ENCODE measurements at regions not wholly inside any gene's neighbourhood (a gene's known extent, or its start where the extent isn't known, plus 50 kb on each side); places are given as distances from the start of the nearest gene placed in this dataset.

- no peak overlapping the region for H3K4me3 Mint-ChIP-seq
- H3K4me1 Mint-ChIP-seq, result no peaks in the 10 kb centered on the region
- ATAC-seq (replicated peaks in 1 of 4) (no peak), DNase-seq (no peak)
- no peak overlapping the region for H3K4me3 ChIP-seq (ENCODE audit: control insufficient read depth in 1 of 2, extremely low read depth in 1 of 2, low read length in 1 of 2)
- no peaks in the 10 kb centered on the region for H3K36me3 ChIP-seq (ENCODE audit: control insufficient read depth in 2 of 2, extremely low read depth in 1 of 2, insufficient read depth in 1 of 2, low read length in 1 of 2)
- ChIA-PET CTCF (no interaction called here), POLR2A (no interaction called here)
- no peaks in the 10 kb centered on the region for H3K27me3 ChIP-seq (replicated peaks in 1 of 2; ENCODE audit: control insufficient read depth in 2 of 2, extremely low read depth in 1 of 2, insufficient read depth in 2 of 2, low read length in 1 of 2)
- WGBS (ENCODE audit: insufficient coverage), result no CpG with 5 or more reads among the region's 1 CpG
- no peak overlapping the region for H3K27ac ChIP-seq (ENCODE audit: low read length)
- peaks cover 0 to 5% (median 0%) of the 10 kb centered on the region in 3 donors for H3K9me3 Mint-ChIP-seq
- peaks cover 0 to 4% of the 10 kb centered on the region in 2 donors for H3K27me3 Mint-ChIP-seq
- H3K9me3 ChIP-seq, result no peaks in the 10 kb centered on the region
- no peak overlapping the region for H3K27ac Mint-ChIP-seq
- H3K36me3 Mint-ChIP-seq, result no peaks in the 10 kb centered on the region
- H3K4me1 ChIP-seq (ENCODE audit: control insufficient read depth in 1 of 2, extremely low read depth in 1 of 2, insufficient read depth in 2 of 2, low read length in 2 of 2), result no peaks in the 10 kb centered on the region
These were observed 847.2 kb upstream of the DPPA4 start for GRCh38 chr3:110184536-110184935.

- no peak overlapping the region for H3K27ac Mint-ChIP-seq
- H3K4me1 Mint-ChIP-seq, result no peaks in the 10 kb centered on the region
- peaks cover 0 to 7% of the 10 kb centered on the region in 2 donors for H3K27me3 Mint-ChIP-seq
- H3K4me3 ChIP-seq (ENCODE audit: control insufficient read depth in 1 of 2, extremely low read depth in 1 of 2, low read length in 1 of 2), result no peak overlapping the region
- no peaks in the 10 kb centered on the region for H3K36me3 Mint-ChIP-seq
- H3K9me3 Mint-ChIP-seq, result peaks cover 0 to 5% (median 0%) of the 10 kb centered on the region in 3 donors
- no peak overlapping the region for H3K27ac ChIP-seq (ENCODE audit: low read length)
- no peaks in the 10 kb centered on the region for H3K9me3 ChIP-seq
- ChIA-PET POLR2A (no interaction called here), CTCF (no interaction called here)
- H3K4me3 Mint-ChIP-seq, result no peak overlapping the region
- no peaks in the 10 kb centered on the region for H3K4me1 ChIP-seq (ENCODE audit: control insufficient read depth in 1 of 2, extremely low read depth in 1 of 2, insufficient read depth in 2 of 2, low read length in 2 of 2)
- WGBS (ENCODE audit: insufficient coverage), result 100% methylated on average over 1 of the region's 2 CpGs
- ATAC-seq (replicated peaks in 1 of 4), result no peak
- DNase-seq, result no peak
- H3K36me3 ChIP-seq (ENCODE audit: control insufficient read depth in 2 of 2, extremely low read depth in 1 of 2, insufficient read depth in 1 of 2, low read length in 1 of 2), result no peaks in the 10 kb centered on the region
- H3K27me3 ChIP-seq (replicated peaks in 1 of 2; ENCODE audit: control insufficient read depth in 2 of 2, extremely low read depth in 1 of 2, insufficient read depth in 2 of 2, low read length in 1 of 2), result no peaks in the 10 kb centered on the region
These were observed 855.7 kb upstream of the DPPA4 start for GRCh38 chr3:110193074-110193473.

DNA sequence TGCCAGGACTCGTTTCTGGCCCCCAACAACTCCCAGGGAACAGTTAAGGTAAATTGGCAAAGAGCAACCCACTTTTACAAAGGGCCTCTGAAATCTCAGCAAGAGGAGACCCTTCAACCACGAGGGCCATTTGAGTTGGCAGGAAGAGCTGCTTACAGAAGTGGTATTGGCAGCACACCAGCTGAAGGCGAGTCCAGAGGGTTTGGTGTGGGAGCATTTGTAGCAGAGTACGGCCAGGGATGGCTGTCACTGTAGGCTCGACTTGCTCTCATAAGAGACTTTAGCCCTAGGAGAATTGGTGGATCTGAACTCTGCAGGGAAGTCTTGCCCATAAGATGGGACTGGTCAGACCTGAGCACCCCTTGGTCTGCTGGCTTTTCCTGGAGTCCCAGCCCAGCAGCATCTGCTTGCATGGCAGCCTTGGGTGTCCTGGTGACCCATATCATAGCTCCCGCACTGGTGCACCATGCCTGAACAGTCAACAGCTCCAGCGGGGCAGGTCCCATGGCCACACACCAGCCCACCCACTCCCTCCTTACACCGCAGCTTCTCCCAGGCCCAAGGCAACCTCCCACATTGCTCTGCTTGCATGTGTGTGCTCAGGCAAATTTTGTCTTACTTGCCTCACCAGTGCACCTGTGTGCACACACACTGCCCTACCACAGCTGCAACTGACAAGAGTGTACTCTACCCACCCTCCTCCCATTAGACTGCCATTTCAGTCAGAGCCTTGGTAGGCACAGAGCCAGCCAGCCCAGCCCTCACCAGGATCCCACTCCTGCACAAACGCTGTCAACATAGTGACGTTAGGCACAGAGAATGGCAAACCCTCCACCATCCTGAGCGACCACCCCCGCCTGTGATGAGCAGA, 861.6 kb upstream of the DPPA4 start:
- no peak overlapping the region for H3K27ac ChIP-seq (ENCODE audit: low read length)
- Mint-ChIP-seq H3K4me1 (no peaks in the 10 kb centered on the region), H3K27me3 (peaks cover 0 to 5% of the 10 kb centered on the region in 2 donors), H3K4me3 (no peak overlapping the region), H3K36me3 (peaks cover 4% of the 10 kb centered on the region), H3K9me3 (peaks cover 3 to 10% (median 3%) of the 10 kb centered on the region in 3 donors), H3K27ac (no peak overlapping the region)
- no peaks in the 10 kb centered on the region for H3K27me3 ChIP-seq (replicated peaks in 1 of 2; ENCODE audit: control insufficient read depth in 2 of 2, extremely low read depth in 1 of 2, insufficient read depth in 2 of 2, low read length in 1 of 2)
- no peak overlapping the region for H3K4me3 ChIP-seq (ENCODE audit: control insufficient read depth in 1 of 2, extremely low read depth in 1 of 2, low read length in 1 of 2)
- H3K36me3 ChIP-seq (ENCODE audit: control insufficient read depth in 2 of 2, extremely low read depth in 1 of 2, insufficient read depth in 1 of 2, low read length in 1 of 2), result no peaks in the 10 kb centered on the region
- ChIA-PET CTCF (no interaction called here), POLR2A (no interaction called here)
- H3K9me3 ChIP-seq, result no peaks in the 10 kb centered on the region
- ATAC-seq (replicated peaks in 1 of 4), result peak in 2 of 4 experiments; percentile 16 to 24
- 85% methylated on average over 10 of the region's 12 CpGs for WGBS (ENCODE audit: insufficient coverage)
- peak in 1 of 35 experiments; percentile 21 for DNase-seq
- H3K4me1 ChIP-seq (ENCODE audit: control insufficient read depth in 1 of 2, extremely low read depth in 1 of 2, insufficient read depth in 2 of 2, low read length in 2 of 2), result no peaks in the 10 kb centered on the region

GRCh38 chr3:110199588-110199943, 862.2 kb upstream of the DPPA4 start:
- CTCF ChIA-PET, result no interaction called here
- H3K4me3 ChIP-seq (ENCODE audit: control insufficient read depth in 1 of 2, extremely low read depth in 1 of 2, low read length in 1 of 2), result no peak overlapping the region
- no peak for DNase-seq
- POLR2A ChIA-PET, result no interaction called here
- peaks cover 3 to 10% (median 3%) of the 10 kb centered on the region in 3 donors for H3K9me3 Mint-ChIP-seq
- H3K4me3 Mint-ChIP-seq, result no peak overlapping the region
- no peak for ATAC-seq (replicated peaks in 1 of 4)
- H3K27me3 ChIP-seq (replicated peaks in 1 of 2; ENCODE audit: control insufficient read depth in 2 of 2, extremely low read depth in 1 of 2, insufficient read depth in 2 of 2, low read length in 1 of 2), result no peaks in the 10 kb centered on the region
- 89% methylated on average over 1 of the region's 2 CpGs for WGBS (ENCODE audit: insufficient coverage)
- H3K27ac Mint-ChIP-seq, result no peak overlapping the region
- H3K27me3 Mint-ChIP-seq, result peaks cover 0 to 7% of the 10 kb centered on the region in 2 donors
- no peaks in the 10 kb centered on the region for H3K4me1 Mint-ChIP-seq
- H3K27ac ChIP-seq (ENCODE audit: low read length), result no peak overlapping the region
- peaks cover 4% of the 10 kb centered on the region for H3K36me3 Mint-ChIP-seq
- H3K4me1 ChIP-seq (ENCODE audit: control insufficient read depth in 1 of 2, extremely low read depth in 1 of 2, insufficient read depth in 2 of 2, low read length in 2 of 2), result no peaks in the 10 kb centered on the region
- H3K36me3 ChIP-seq (ENCODE audit: control insufficient read depth in 2 of 2, extremely low read depth in 1 of 2, insufficient read depth in 1 of 2, low read length in 1 of 2), result no peaks in the 10 kb centered on the region
- H3K9me3 ChIP-seq, result no peaks in the 10 kb centered on the region

GRCh38 chr3:110210086-110210660, 861.4 kb upstream of the NECTIN3 start:
- Mint-ChIP-seq H3K27me3 (peaks cover 0 to 4% of the 10 kb centered on the region in 2 donors), H3K27ac (no peak overlapping the region), H3K36me3 (no peaks in the 10 kb centered on the region), H3K4me3 (no peak overlapping the region), H3K9me3 (peaks cover 0 to 3% (median 0%) of the 10 kb centered on the region in 3 donors), H3K4me1 (no peaks in the 10 kb centered on the region)
- ChIA-PET CTCF (no interaction called here), POLR2A (no interaction called here)
- no peak overlapping the region for H3K4me3 ChIP-seq (ENCODE audit: control insufficient read depth in 1 of 2, extremely low read depth in 1 of 2, low read length in 1 of 2)
- no peaks in the 10 kb centered on the region for H3K9me3 ChIP-seq
- no peak for DNase-seq
- H3K4me1 ChIP-seq (ENCODE audit: control insufficient read depth in 1 of 2, extremely low read depth in 1 of 2, insufficient read depth in 2 of 2, low read length in 2 of 2), result no peaks in the 10 kb centered on the region
- 50% methylated on average over 1 of the region's 3 CpGs for WGBS (ENCODE audit: insufficient coverage)
- H3K36me3 ChIP-seq (ENCODE audit: control insufficient read depth in 2 of 2, extremely low read depth in 1 of 2, insufficient read depth in 1 of 2, low read length in 1 of 2), result no peaks in the 10 kb centered on the region
- no peak for ATAC-seq (replicated peaks in 1 of 4)
- no peaks in the 10 kb centered on the region for H3K27me3 ChIP-seq (replicated peaks in 1 of 2; ENCODE audit: control insufficient read depth in 2 of 2, extremely low read depth in 1 of 2, insufficient read depth in 2 of 2, low read length in 1 of 2)
- H3K27ac ChIP-seq (ENCODE audit: low read length), result no peak overlapping the region

GRCh38 chr3:110226645-110227044, 845.0 kb upstream of the NECTIN3 start:
- H3K4me1 Mint-ChIP-seq, result no peaks in the 10 kb centered on the region
- no CpG with 5 or more reads among the region's 1 CpG for WGBS (ENCODE audit: insufficient coverage)
- H3K4me3 ChIP-seq (ENCODE audit: control insufficient read depth in 1 of 2, extremely low read depth in 1 of 2, low read length in 1 of 2), result no peak overlapping the region
- no peaks in the 10 kb centered on the region for H3K9me3 Mint-ChIP-seq
- H3K36me3 Mint-ChIP-seq, result no peaks in the 10 kb centered on the region
- ChIA-PET POLR2A (no interaction called here), CTCF (no interaction called here)
- no peak overlapping the region for H3K27ac Mint-ChIP-seq
- H3K4me1 ChIP-seq (ENCODE audit: control insufficient read depth in 1 of 2, extremely low read depth in 1 of 2, insufficient read depth in 2 of 2, low read length in 2 of 2), result no peaks in the 10 kb centered on the region
- no peak overlapping the region for H3K4me3 Mint-ChIP-seq
- no peak for ATAC-seq (replicated peaks in 1 of 4)
- no peaks in the 10 kb centered on the region for H3K36me3 ChIP-seq (ENCODE audit: control insufficient read depth in 2 of 2, extremely low read depth in 1 of 2, insufficient read depth in 1 of 2, low read length in 1 of 2)
- no peak overlapping the region for H3K27ac ChIP-seq (ENCODE audit: low read length)
- no peaks in the 10 kb centered on the region for H3K27me3 ChIP-seq (replicated peaks in 1 of 2; ENCODE audit: control insufficient read depth in 2 of 2, extremely low read depth in 1 of 2, insufficient read depth in 2 of 2, low read length in 1 of 2)
- no peaks in the 10 kb centered on the region for H3K27me3 Mint-ChIP-seq
- DNase-seq, result no peak
- no peaks in the 10 kb centered on the region for H3K9me3 ChIP-seq
